ENCODE measurements at regions not wholly inside any gene's neighbourhood (a gene's known extent, or its start where the extent isn't known, plus 50 kb on each side); places are given as distances from the start of the nearest gene placed in this dataset.

- CTCF ChIA-PET = no interaction called here
- Histone ChIP-seq H3K9me2 (ENCODE audit: insufficient read depth) (no peaks in the 10 kb centered on the region), H3K27me3 (ENCODE audit: insufficient read depth, low read depth) (no peaks in the 10 kb centered on the region), H3K4me2 (no peak overlapping the region), H3K36me3 (ENCODE audit: low read depth) (no peaks in the 10 kb centered on the region), H3K9me3 (ENCODE audit: insufficient read depth, low read depth) (no peaks in the 10 kb centered on the region), H4K20me1 (ENCODE audit: insufficient read depth) (no peaks in the 10 kb centered on the region), H3K4me1 (replicated peaks; ENCODE audit: insufficient read depth) (no peaks in the 10 kb centered on the region), H3F3A (ENCODE audit: insufficient read depth, low read depth) (no peaks in the 10 kb centered on the region), H3K79me2 (ENCODE audit: low read depth) (no peaks in the 10 kb centered on the region), H3K4me3 (no peak overlapping the region), H2AFZ (no peak overlapping the region), H3K27ac (no peak overlapping the region)
- TF ChIP-seq CTCF (conservative IDR thresholded peaks at IDR 0.05) (no peak), EZH2 (IDR thresholded peaks at IDR 0.05; ENCODE audit: low read depth) (no peak)
- DNase-seq = no peak
- POLR2A ChIA-PET (ENCODE audit: unreplicated experiment) = no interaction called here
- intact Hi-C loops (cut with micrococcal nuclease; ENCODE audit: unreplicated experiment) = no loop called here
- BruUV-seq (replicated peaks) = no TSS peak
Measured at GRCh38 chr18:65516209-65516608, 234.6 kb upstream of the CDH7 start.

GRCh38 chr18:65498605-65499004, 252.2 kb upstream of the CDH7 start:
- Histone ChIP-seq H3F3A (ENCODE audit: insufficient read depth, low read depth) (no peaks in the 10 kb centered on the region), H3K79me2 (ENCODE audit: low read depth) (no peaks in the 10 kb centered on the region), H3K4me3 (no peak overlapping the region), H3K27ac (no peak overlapping the region), H3K36me3 (ENCODE audit: low read depth) (no peaks in the 10 kb centered on the region), H3K9me3 (ENCODE audit: insufficient read depth, low read depth) (no peaks in the 10 kb centered on the region), H3K9me2 (ENCODE audit: insufficient read depth) (no peaks in the 10 kb centered on the region), H2AFZ (no peak overlapping the region), H3K27me3 (ENCODE audit: insufficient read depth, low read depth) (no peaks in the 10 kb centered on the region), H4K20me1 (ENCODE audit: insufficient read depth) (no peaks in the 10 kb centered on the region), H3K4me1 (replicated peaks; ENCODE audit: insufficient read depth) (no peaks in the 10 kb centered on the region), H3K4me2 (no peak overlapping the region)
- ChIA-PET CTCF (no interaction called here), POLR2A (ENCODE audit: unreplicated experiment) (no interaction called here)
- no peak for DNase-seq
- intact Hi-C loops (cut with micrococcal nuclease; ENCODE audit: unreplicated experiment) = no loop called here
- TF ChIP-seq EZH2 (IDR thresholded peaks at IDR 0.05; ENCODE audit: low read depth) (no peak), CTCF (conservative IDR thresholded peaks at IDR 0.05) (no peak)
- no TSS peak for BruUV-seq (replicated peaks)

GRCh38 chr18:65487569-65487968, 263.2 kb upstream of the CDH7 start:
- no TSS peak for BruUV-seq (replicated peaks)
- Histone ChIP-seq H2AFZ (no peak overlapping the region), H3K4me2 (no peak overlapping the region), H3K36me3 (ENCODE audit: low read depth) (no peaks in the 10 kb centered on the region), H3K9me3 (ENCODE audit: insufficient read depth, low read depth) (no peaks in the 10 kb centered on the region), H3K27ac (no peak overlapping the region), H3F3A (ENCODE audit: insufficient read depth, low read depth) (no peaks in the 10 kb centered on the region), H3K79me2 (ENCODE audit: low read depth) (no peaks in the 10 kb centered on the region), H4K20me1 (ENCODE audit: insufficient read depth) (no peaks in the 10 kb centered on the region), H3K4me3 (no peak overlapping the region), H3K4me1 (replicated peaks; ENCODE audit: insufficient read depth) (no peaks in the 10 kb centered on the region), H3K9me2 (ENCODE audit: insufficient read depth) (no peaks in the 10 kb centered on the region), H3K27me3 (ENCODE audit: insufficient read depth, low read depth) (no peaks in the 10 kb centered on the region)
- POLR2A ChIA-PET (ENCODE audit: unreplicated experiment) = no interaction called here
- CTCF ChIA-PET = no interaction called here
- TF ChIP-seq EZH2 (IDR thresholded peaks at IDR 0.05; ENCODE audit: low read depth) (no peak), CTCF (conservative IDR thresholded peaks at IDR 0.05) (no peak)
- intact Hi-C loops (cut with micrococcal nuclease; ENCODE audit: unreplicated experiment) = no loop called here
- DNase-seq = no peak

All from PC-9 (cell line).